SK-N-SH treated with all-trans-retinoic acid at 6 μM for 48 hours (cell line): ENCODE measurements at regions not wholly inside any gene's neighbourhood (a gene's known extent, or its start where the extent isn't known, plus 50 kb on each side); places are given as distances from the start of the nearest gene placed in this dataset.

ENCODE experiments used
- ATAC-seq: fragments of 200-7000 bp; cut with Tn5 transposase; 3 replicates; pipeline ENCODE4 v1.9.1; 2020; ENCODE audit warnings: mild to moderate bottlenecking, moderate library complexity
- ARNTL ChIP-seq: fragments of 450-650 bp; formaldehyde crosslinking; IDR thresholded peaks from 2 replicates; pipeline ENCODE4 v1.5.0; 2020; ENCODE audit warnings: low read depth, mild to moderate bottlenecking, moderate library complexity, borderline replicate concordance
- BACH2 ChIP-seq: fragments of 250-450 bp; sonication (Bioruptor Pico); IDR thresholded peaks from 2 replicates; pipeline ENCODE4 v1.9.0; 2021; ENCODE audit warnings: mild to moderate bottlenecking, borderline replicate concordance
- CREB5 ChIP-seq: fragments of 250-450 bp; sonication (Bioruptor Pico); IDR thresholded peaks from 2 replicates; pipeline ENCODE4 v1.5.1; 2020; ENCODE audit warnings: low read depth, mild to moderate bottlenecking, moderate library complexity
- CSDC2 ChIP-seq: fragments of 250-450 bp; sonication (Bioruptor Pico); IDR thresholded peaks from 2 replicates; pipeline ENCODE4 v1.5.0; 2020; ENCODE audit warnings: mild to moderate bottlenecking, moderate library complexity
- ESRRG ChIP-seq: fragments of 250-450 bp; sonication (Bioruptor Pico); IDR thresholded peaks from 2 replicates; pipeline ENCODE4 v1.6.1; 2021; ENCODE audit warnings: mild to moderate bottlenecking
- GLIS3 ChIP-seq: fragments of 250-450 bp; sonication (Bioruptor Pico); IDR thresholded peaks from 2 replicates; pipeline ENCODE4 v1.5.0; 2020; ENCODE audit warnings: mild to moderate bottlenecking, moderate library complexity
- ISL1 ChIP-seq: fragments of 250-450 bp; sonication (Bioruptor Pico); IDR thresholded peaks from 2 replicates; pipeline ENCODE4 v2.1.2; 2022; ENCODE audit warnings: mild to moderate bottlenecking, moderate library complexity
- OSR1 ChIP-seq: fragments of 250-450 bp; sonication (Bioruptor Pico); IDR thresholded peaks from 2 replicates; pipeline ENCODE4 v1.8.0; 2022; ENCODE audit warnings: moderate library complexity, mild to moderate bottlenecking, inconsistent platforms
- PPARA ChIP-seq: fragments of 250-450 bp; sonication (Bioruptor Pico); IDR thresholded peaks from 2 replicates; pipeline ENCODE4 v1.5.0; 2020; ENCODE audit warnings: mild to moderate bottlenecking, borderline replicate concordance
- RARB ChIP-seq: fragments of 250-450 bp; sonication (Bioruptor Pico); IDR thresholded peaks from 2 replicates; pipeline ENCODE4 v1.8.0; 2021; ENCODE audit warnings: mild to moderate bottlenecking, moderate library complexity
- SNAI2 ChIP-seq: fragments of 250-450 bp; sonication (Bioruptor Pico); IDR thresholded peaks from 2 replicates; pipeline ENCODE4 v1.5.0; 2020; ENCODE audit warnings: mild to moderate bottlenecking, moderate library complexity
- TCF4 ChIP-seq: fragments of 250-450 bp; sonication (Bioruptor Pico); IDR thresholded peaks from 2 replicates; pipeline ENCODE4 v1.8.0; 2021; ENCODE audit warnings: mild to moderate bottlenecking, moderate library complexity, borderline replicate concordance
- TSHZ2 ChIP-seq: fragments of 250-450 bp; sonication (Bioruptor Pico); IDR thresholded peaks from 2 replicates; pipeline ENCODE4 v1.5.0; 2020; ENCODE audit warnings: mild to moderate bottlenecking, moderate library complexity
- ZC3H10 ChIP-seq: fragments of 250-450 bp; sonication (Bioruptor Pico); IDR thresholded peaks from 2 replicates; pipeline ENCODE4 v1.5.1; 2021; ENCODE audit warnings: mild to moderate bottlenecking, moderate library complexity
- ZFP3 ChIP-seq: fragments of 250-450 bp; sonication (Bioruptor Pico); IDR thresholded peaks from 2 replicates; pipeline ENCODE4 v1.5.0; 2020; ENCODE audit warnings: mild to moderate bottlenecking, moderate library complexity
- ZFP30 ChIP-seq: fragments of 450-650 bp; formaldehyde crosslinking; IDR thresholded peaks from 2 replicates; pipeline ENCODE4 v1.5.0; 2022; ENCODE audit warnings: mild to moderate bottlenecking, moderate library complexity
- ZNF565 ChIP-seq: fragments of 450-650 bp; formaldehyde crosslinking; conservative IDR thresholded peaks from 2 replicates; pipeline ENCODE4 v1.5.0; 2020; ENCODE audit warnings: low read depth, mild to moderate bottlenecking, moderate library complexity
- ZNF70 ChIP-seq: fragments of 450-650 bp; formaldehyde crosslinking; IDR thresholded peaks from 2 replicates; pipeline ENCODE4 v1.5.0; 2020; ENCODE audit warnings: mild to moderate bottlenecking, moderate library complexity
- TF ChIP-seq, protein P1 (sequence below): fragments of 250-450 bp; sonication (Bioruptor Pico); IDR thresholded peaks from 2 replicates; pipeline ENCODE4 v1.8.0; 2020; ENCODE audit warnings: mild to moderate bottlenecking, moderate library complexity, borderline replicate concordance
- TF ChIP-seq, protein P2 (sequence below): fragments of 250-450 bp; sonication (Bioruptor Pico); IDR thresholded peaks from 2 replicates; pipeline ENCODE4 v1.5.1; 2021; ENCODE audit warnings: mild to moderate bottlenecking, moderate library complexity

GRCh38 chr9:30815585-30815984 is 1568.9 kb upstream of the ACO1 start:
- ATAC-seq, result no peak
- TF ChIP-seq PPARA, result no peak
- TF ChIP-seq ISL1, result peak; percentile 65; the same call in 1 of the 2 replicates
- TF ChIP-seq ZFP30 (CRISPR knock-in tag), result no peak
- TF ChIP-seq, protein P1, sequence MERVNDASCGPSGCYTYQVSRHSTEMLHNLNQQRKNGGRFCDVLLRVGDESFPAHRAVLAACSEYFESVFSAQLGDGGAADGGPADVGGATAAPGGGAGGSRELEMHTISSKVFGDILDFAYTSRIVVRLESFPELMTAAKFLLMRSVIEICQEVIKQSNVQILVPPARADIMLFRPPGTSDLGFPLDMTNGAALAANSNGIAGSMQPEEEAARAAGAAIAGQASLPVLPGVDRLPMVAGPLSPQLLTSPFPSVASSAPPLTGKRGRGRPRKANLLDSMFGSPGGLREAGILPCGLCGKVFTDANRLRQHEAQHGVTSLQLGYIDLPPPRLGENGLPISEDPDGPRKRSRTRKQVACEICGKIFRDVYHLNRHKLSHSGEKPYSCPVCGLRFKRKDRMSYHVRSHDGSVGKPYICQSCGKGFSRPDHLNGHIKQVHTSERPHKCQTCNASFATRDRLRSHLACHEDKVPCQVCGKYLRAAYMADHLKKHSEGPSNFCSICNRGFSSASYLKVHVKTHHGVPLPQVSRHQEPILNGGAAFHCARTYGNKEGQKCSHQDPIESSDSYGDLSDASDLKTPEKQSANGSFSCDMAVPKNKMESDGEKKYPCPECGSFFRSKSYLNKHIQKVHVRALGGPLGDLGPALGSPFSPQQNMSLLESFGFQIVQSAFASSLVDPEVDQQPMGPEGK, result no peak
- no peak for TF ChIP-seq ESRRG (CRISPR knock-in tag)
- TF ChIP-seq ZFP3, result no peak

- ATAC-seq, result no peak
- TF ChIP-seq TCF4 (CRISPR knock-in tag) (no peak), ARNTL (CRISPR knock-in tag) (no peak), ISL1 (no peak), ZFP3 (no peak), TSHZ2 (no peak), OSR1 (CRISPR knock-in tag) (no peak), RARB (CRISPR knock-in tag) (no peak), ZC3H10 (CRISPR knock-in tag) (no peak), BACH2 (no peak), ZNF565 (no peak), ESRRG (CRISPR knock-in tag) (no peak), SNAI2 (CRISPR knock-in tag) (no peak)
- TF ChIP-seq, protein P1, result no peak
- TF ChIP-seq, protein P2, sequence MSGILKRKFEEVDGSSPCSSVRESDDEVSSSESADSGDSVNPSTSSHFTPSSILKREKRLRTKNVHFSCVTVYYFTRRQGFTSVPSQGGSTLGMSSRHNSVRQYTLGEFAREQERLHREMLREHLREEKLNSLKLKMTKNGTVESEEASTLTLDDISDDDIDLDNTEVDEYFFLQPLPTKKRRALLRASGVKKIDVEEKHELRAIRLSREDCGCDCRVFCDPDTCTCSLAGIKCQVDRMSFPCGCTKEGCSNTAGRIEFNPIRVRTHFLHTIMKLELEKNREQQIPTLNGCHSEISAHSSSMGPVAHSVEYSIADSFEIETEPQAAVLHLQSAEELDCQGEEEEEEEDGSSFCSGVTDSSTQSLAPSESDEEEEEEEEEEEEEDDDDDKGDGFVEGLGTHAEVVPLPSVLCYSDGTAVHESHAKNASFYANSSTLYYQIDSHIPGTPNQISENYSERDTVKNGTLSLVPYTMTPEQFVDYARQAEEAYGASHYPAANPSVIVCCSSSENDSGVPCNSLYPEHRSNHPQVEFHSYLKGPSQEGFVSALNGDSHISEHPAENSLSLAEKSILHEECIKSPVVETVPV, result no peak
Measured at GRCh38 chr9:30845136-30845535, 1539.3 kb upstream of the ACO1 start.

- no peak for TF ChIP-seq SNAI2 (CRISPR knock-in tag)
- no peak for TF ChIP-seq CREB5
- TF ChIP-seq GLIS3 (CRISPR knock-in tag), result no peak
- TF ChIP-seq, protein P2, result no peak
- TF ChIP-seq RARB (CRISPR knock-in tag), result no peak
- TF ChIP-seq, protein P1, result no peak
- no peak for TF ChIP-seq OSR1 (CRISPR knock-in tag)
- no peak for TF ChIP-seq ZC3H10 (CRISPR knock-in tag)
- TF ChIP-seq PPARA, result no peak
- no peak for TF ChIP-seq CSDC2 (CRISPR knock-in tag)
- TF ChIP-seq TSHZ2, result no peak
- no peak for TF ChIP-seq ARNTL (CRISPR knock-in tag)
- no peak for TF ChIP-seq ESRRG (CRISPR knock-in tag)
- no peak for TF ChIP-seq ZNF70 (CRISPR knock-in tag)
- ATAC-seq, result no peak
Measured at GRCh38 chr9:30846651-30847050, 1537.8 kb upstream of the ACO1 start.
